ENCODE measurements at regions not wholly inside any gene's neighbourhood (a gene's known extent, or its start where the extent isn't known, plus 50 kb on each side); places are given as distances from the start of the nearest gene placed in this dataset.

DNA sequence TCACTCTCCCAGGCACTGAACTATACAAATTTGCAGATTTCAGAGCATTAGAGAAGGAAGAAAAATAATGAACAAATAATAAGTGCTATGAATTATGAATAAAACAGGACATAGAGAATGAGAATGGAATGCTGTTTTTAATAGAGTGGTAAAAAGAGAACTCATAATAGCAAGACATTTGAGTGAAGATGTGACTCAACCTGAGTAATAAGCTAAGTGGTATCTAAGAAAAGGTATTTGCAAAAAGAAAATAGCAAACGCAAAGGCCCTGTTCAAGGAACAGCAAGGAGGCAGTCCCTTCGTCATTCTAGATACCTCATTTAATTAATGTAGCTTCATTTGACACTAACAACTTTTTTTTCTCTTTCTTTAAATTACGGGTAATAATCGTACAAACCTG lies 1910.0 kb upstream of the TENM3 start:
- H3K9me2 ChIP-seq (ENCODE audit: insufficient read depth) = no peaks in the 10 kb centered on the region
- no peak for ATAC-seq
- H3K36me3 ChIP-seq (ENCODE audit: control insufficient read depth in 1 of 2, insufficient read depth in 2 of 2, low read length in 2 of 2) = no peaks in the 10 kb centered on the region
- no peaks in the 10 kb centered on the region for H3K4me1 ChIP-seq (ENCODE audit: control insufficient read depth in 1 of 2, insufficient read depth in 2 of 2, low read length in 2 of 2)
- no peak for DNase-seq (ENCODE audit: low read depth, low spot score)
- no peaks in the 10 kb centered on the region for H3K79me2 ChIP-seq (ENCODE audit: insufficient read depth, low read length)
- no peaks in the 10 kb centered on the region for H3K9me3 ChIP-seq (ENCODE audit: control insufficient read depth in 1 of 2, insufficient read depth in 1 of 2, low read depth in 1 of 2, low read length in 2 of 2)
- TF ChIP-seq RAD21 (IDR thresholded peaks at IDR 0.05; ENCODE audit: low read depth) (no peak), EGR1 (IDR thresholded peaks at IDR 0.05; ENCODE audit: low read depth) (no peak), FOSL1 (IDR thresholded peaks at IDR 0.05; ENCODE audit: low read depth) (no peak), SRF (IDR thresholded peaks at IDR 0.05; ENCODE audit: low read depth) (no peak), ZBTB33 (IDR thresholded peaks at IDR 0.05; ENCODE audit: extremely low read depth, insufficient replicate concordance, low read length) (no peak), SIN3A (IDR thresholded peaks at IDR 0.05; ENCODE audit: low read depth) (no peak), CBX3 (IDR thresholded peaks at IDR 0.05; ENCODE audit: low read depth) (no peak), CEBPB (IDR thresholded peaks at IDR 0.05; ENCODE audit: low read depth) (no peak), JUND (IDR thresholded peaks at IDR 0.05) (no peak), REST (IDR thresholded peaks at IDR 0.05; ENCODE audit: low read depth) (no peak), YY1 (IDR thresholded peaks at IDR 0.05; ENCODE audit: extremely low read depth, insufficient replicate concordance, low read depth, low read length) (no peak), POLR2A (IDR thresholded peaks at IDR 0.05; ENCODE audit: borderline replicate concordance, extremely low read depth, insufficient read depth, insufficient read length) (no peak)
- TF ChIP-seq, protein P1, sequence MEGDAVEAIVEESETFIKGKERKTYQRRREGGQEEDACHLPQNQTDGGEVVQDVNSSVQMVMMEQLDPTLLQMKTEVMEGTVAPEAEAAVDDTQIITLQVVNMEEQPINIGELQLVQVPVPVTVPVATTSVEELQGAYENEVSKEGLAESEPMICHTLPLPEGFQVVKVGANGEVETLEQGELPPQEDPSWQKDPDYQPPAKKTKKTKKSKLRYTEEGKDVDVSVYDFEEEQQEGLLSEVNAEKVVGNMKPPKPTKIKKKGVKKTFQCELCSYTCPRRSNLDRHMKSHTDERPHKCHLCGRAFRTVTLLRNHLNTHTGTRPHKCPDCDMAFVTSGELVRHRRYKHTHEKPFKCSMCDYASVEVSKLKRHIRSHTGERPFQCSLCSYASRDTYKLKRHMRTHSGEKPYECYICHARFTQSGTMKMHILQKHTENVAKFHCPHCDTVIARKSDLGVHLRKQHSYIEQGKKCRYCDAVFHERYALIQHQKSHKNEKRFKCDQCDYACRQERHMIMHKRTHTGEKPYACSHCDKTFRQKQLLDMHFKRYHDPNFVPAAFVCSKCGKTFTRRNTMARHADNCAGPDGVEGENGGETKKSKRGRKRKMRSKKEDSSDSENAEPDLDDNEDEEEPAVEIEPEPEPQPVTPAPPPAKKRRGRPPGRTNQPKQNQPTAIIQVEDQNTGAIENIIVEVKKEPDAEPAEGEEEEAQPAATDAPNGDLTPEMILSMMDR (IDR thresholded peaks at IDR 0.05 in 2 of 3, conservative IDR thresholded peaks at IDR 0.05 in 1 of 3; ENCODE audit: borderline replicate concordance in 1 of 3, insufficient read depth in 1 of 3, low read depth in 2 of 3, low read length in 2 of 3) = no peak
- TF ChIP-seq, protein P2, sequence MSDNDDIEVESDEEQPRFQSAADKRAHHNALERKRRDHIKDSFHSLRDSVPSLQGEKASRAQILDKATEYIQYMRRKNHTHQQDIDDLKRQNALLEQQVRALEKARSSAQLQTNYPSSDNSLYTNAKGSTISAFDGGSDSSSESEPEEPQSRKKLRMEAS (IDR thresholded peaks at IDR 0.05) = no peak
- intact Hi-C loops (cut with micrococcal nuclease) = no loop called here
- H3K27ac ChIP-seq (ENCODE audit: low read depth, low read length) = no peak overlapping the region
- H3K9ac ChIP-seq (ENCODE audit: low read length) = no peak overlapping the region
- ChIA-PET RAD21 (ENCODE audit: low non-redundant PET in 1 of 2, low total read pairs in 2 of 2, uncharacterized antibody in 2 of 2, unreplicated experiment in 2 of 2) (no interaction called here), CTCF (no interaction called here), POLR2A (no interaction called here)
- H3K27me3 ChIP-seq (ENCODE audit: insufficient read depth, low read length) = no peaks in the 10 kb centered on the region
- no peak overlapping the region for H3K4me2 ChIP-seq (ENCODE audit: low read length)
- no TSS peak for BruUV-seq (replicated peaks)
- no peak overlapping the region for H2AFZ ChIP-seq (ENCODE audit: low read depth, low read length, poor library complexity, severe bottlenecking)
- H3K4me3 ChIP-seq (replicated peaks in 1 of 2; ENCODE audit: low read depth in 1 of 2, low read length in 2 of 2) = no peak overlapping the region
- H4K20me1 ChIP-seq (ENCODE audit: insufficient read depth) = no peaks in the 10 kb centered on the region

Data from HCT116 (cell line).